ENCODE measurements at regions not wholly inside any gene's neighbourhood (a gene's known extent, or its start where the extent isn't known, plus 50 kb on each side); places are given as distances from the start of the nearest gene placed in this dataset.

- ATAC-seq (ENCODE audit: low read depth in 2 of 2) (no peak), DNase-seq (no peak)
- peaks cover 6 to 11% (median 10%) of the 10 kb centered on the region in 3 donors for H3K4me1 Mint-ChIP-seq
- peaks cover 4 to 12% (median 7%) of the 10 kb centered on the region in 3 donors for H3K27me3 Mint-ChIP-seq
- peak overlapping the region in 1 of 8 donors; percentile 42 for H3K4me3 Mint-ChIP-seq
- H3K27ac Mint-ChIP-seq, result no peak overlapping the region
- H3K36me3 Mint-ChIP-seq, result no peaks in the 10 kb centered on the region
- H3K9me3 Mint-ChIP-seq, result peaks cover 0 to 16% (median 5%) of the 10 kb centered on the region in 7 donors
These were observed 126.0 kb upstream of the PARP11 start for GRCh38 chr12:3998968-3999792.

GRCh38 chr12:3998397-3998796 lies 125.2 kb upstream of the PARP11 start:
- Mint-ChIP-seq H3K4me3 (no peak overlapping the region), H3K4me1 (peaks cover 6 to 11% (median 10%) of the 10 kb centered on the region in 3 donors), H3K36me3 (no peaks in the 10 kb centered on the region), H3K27me3 (peaks cover 0 to 10% (median 7%) of the 10 kb centered on the region in 3 donors), H3K9me3 (peaks cover 0 to 16% (median 5%) of the 10 kb centered on the region in 7 donors), H3K27ac (no peak overlapping the region)
- no peak for ATAC-seq (ENCODE audit: low read depth in 2 of 2)
- no peak for DNase-seq

GRCh38 chr12:3996322-3996721 lies 123.1 kb upstream of the PARP11 start:
- H3K4me3 Mint-ChIP-seq, result peak overlapping the region in 2 of 8 donors; percentile 57 to 65
- H3K4me1 Mint-ChIP-seq, result peaks cover 6 to 11% (median 10%) of the 10 kb centered on the region in 3 donors
- peaks cover 0 to 12% (median 4%) of the 10 kb centered on the region in 7 donors for H3K9me3 Mint-ChIP-seq
- peaks cover 0 to 12% (median 3%) of the 10 kb centered on the region in 3 donors for H3K27me3 Mint-ChIP-seq
- no peaks in the 10 kb centered on the region for H3K36me3 Mint-ChIP-seq
- H3K27ac Mint-ChIP-seq, result peak overlapping the region in 3 of 6 donors; percentile 78 to 94 (median 89)
- no peak for DNase-seq
- ATAC-seq (ENCODE audit: low read depth in 2 of 2), result no peak

GRCh38 chr12:3995306-3995705 lies 122.1 kb upstream of the PARP11 start:
- DNase-seq, result no peak
- no peaks in the 10 kb centered on the region for H3K36me3 Mint-ChIP-seq
- H3K9me3 Mint-ChIP-seq, result peaks cover 0 to 4% (median 0%) of the 10 kb centered on the region in 7 donors
- no peak overlapping the region for H3K4me3 Mint-ChIP-seq
- no peak for ATAC-seq (ENCODE audit: low read depth in 2 of 2)
- peak overlapping the region in 2 of 6 donors; percentile 62 to 94 for H3K27ac Mint-ChIP-seq
- peaks cover 0 to 12% (median 3%) of the 10 kb centered on the region in 3 donors for H3K27me3 Mint-ChIP-seq
- H3K4me1 Mint-ChIP-seq, result peaks cover 6 to 11% (median 10%) of the 10 kb centered on the region in 3 donors

- ATAC-seq (ENCODE audit: low read depth in 2 of 2), result peak; percentile 68 to 73
- Mint-ChIP-seq H3K36me3 (no peaks in the 10 kb centered on the region), H3K9me3 (peaks cover 0 to 4% (median 0%) of the 10 kb centered on the region in 7 donors), H3K27me3 (peaks cover 0 to 12% (median 3%) of the 10 kb centered on the region in 3 donors), H3K27ac (peak overlapping the region in 1 of 6 donors; percentile 3), H3K4me1 (peaks cover 6 to 11% (median 11%) of the 10 kb centered on the region in 3 donors), H3K4me3 (peak overlapping the region in 1 of 8 donors; percentile 11)
- no peak for DNase-seq
These were observed 121.3 kb upstream of the PARP11 start for GRCh38 chr12:3994500-3994899.

GRCh38 chr12:3992945-3993344 lies 119.7 kb upstream of the PARP11 start:
- peaks cover 0 to 4% (median 0%) of the 10 kb centered on the region in 7 donors for H3K9me3 Mint-ChIP-seq
- no peaks in the 10 kb centered on the region for H3K36me3 Mint-ChIP-seq
- H3K27me3 Mint-ChIP-seq, result peaks cover 0 to 12% (median 3%) of the 10 kb centered on the region in 3 donors
- H3K27ac Mint-ChIP-seq, result peak overlapping the region in 1 of 6 donors; percentile 36
- ATAC-seq (ENCODE audit: low read depth in 2 of 2), result no peak
- DNase-seq, result no peak
- peaks cover 17 to 25% (median 19%) of the 10 kb centered on the region in 3 donors for H3K4me1 Mint-ChIP-seq
- H3K4me3 Mint-ChIP-seq, result no peak overlapping the region

GRCh38 chr12:3991798-3992580 lies 118.8 kb upstream of the PARP11 start:
- Mint-ChIP-seq H3K27ac (peak overlapping the region in 1 of 6 donors; percentile 18), H3K4me3 (no peak overlapping the region), H3K9me3 (peaks cover 0 to 4% (median 0%) of the 10 kb centered on the region in 7 donors), H3K27me3 (peaks cover 0 to 10% (median 3%) of the 10 kb centered on the region in 3 donors), H3K4me1 (peaks cover 17 to 25% (median 19%) of the 10 kb centered on the region in 3 donors), H3K36me3 (no peaks in the 10 kb centered on the region)
- ATAC-seq (ENCODE audit: low read depth in 2 of 2) (no peak), DNase-seq (no peak)

GRCh38 chr12:3990501-3991280 lies 117.5 kb upstream of the PARP11 start:
- no peak for DNase-seq
- peaks cover 0 to under 1% (median 0%) of the 10 kb centered on the region in 7 donors for H3K9me3 Mint-ChIP-seq

GRCh38 chr12:3989218-3989550 lies 116.0 kb upstream of the PARP11 start:
- H3K4me1 Mint-ChIP-seq, result peaks cover 6 to 16% (median 13%) of the 10 kb centered on the region in 3 donors
- peak overlapping the region in 1 of 6 donors; percentile 45 for H3K27ac Mint-ChIP-seq
- H3K36me3 Mint-ChIP-seq, result no peaks in the 10 kb centered on the region
- ATAC-seq (ENCODE audit: low read depth in 2 of 2), result no peak
- peaks cover 0 to 3% (median 0%) of the 10 kb centered on the region in 7 donors for H3K9me3 Mint-ChIP-seq
- no peak for DNase-seq
- H3K27me3 Mint-ChIP-seq, result peaks cover 0 to 7% (median 0%) of the 10 kb centered on the region in 3 donors
- H3K4me3 Mint-ChIP-seq, result peak overlapping the region in 1 of 8 donors; percentile 37

More at GRCh38 chr12:3990501-3991280, 117.5 kb upstream of the PARP11 start:
- Mint-ChIP-seq H3K4me1 (peaks cover 12 to 25% (median 19%) of the 10 kb centered on the region in 3 donors), H3K27me3 (peaks cover 0 to 7% (median 1%) of the 10 kb centered on the region in 3 donors), H3K4me3 (no peak overlapping the region), H3K27ac (no peak overlapping the region), H3K36me3 (no peaks in the 10 kb centered on the region)
- no peak for ATAC-seq (ENCODE audit: low read depth in 2 of 2)

- H3K36me3 Mint-ChIP-seq, result no peaks in the 10 kb centered on the region
- H3K9me3 Mint-ChIP-seq, result peaks cover 0 to 3% (median 0%) of the 10 kb centered on the region in 7 donors
- H3K4me3 Mint-ChIP-seq, result peak overlapping the region in 4 of 8 donors; percentile 21 to 71 (median 45)
- peaks cover 6 to 15% (median 13%) of the 10 kb centered on the region in 3 donors for H3K4me1 Mint-ChIP-seq
- DNase-seq (peak; percentile 34), ATAC-seq (ENCODE audit: low read depth in 2 of 2) (peak; percentile 96 to 98)
- peak overlapping the region in 4 of 6 donors; percentile 18 to 77 (median 65) for H3K27ac Mint-ChIP-seq
- peaks cover 0 to 4% (median 0%) of the 10 kb centered on the region in 3 donors for H3K27me3 Mint-ChIP-seq
These were observed 115.5 kb upstream of the PARP11 start for GRCh38 chr12:3988519-3989217.

GRCh38 chr12:3987571-3987970 lies 114.4 kb upstream of the PARP11 start:
- Mint-ChIP-seq H3K27me3 (no peaks in the 10 kb centered on the region), H3K36me3 (peaks cover 0 to 2% of the 10 kb centered on the region in 2 donors), H3K27ac (no peak overlapping the region), H3K9me3 (peaks cover 0 to 10% (median 4%) of the 10 kb centered on the region in 7 donors), H3K4me3 (peak overlapping the region in 1 of 8 donors; percentile 62), H3K4me1 (peaks cover 6 to 15% (median 13%) of the 10 kb centered on the region in 3 donors)
- ATAC-seq (ENCODE audit: low read depth in 2 of 2), result no peak
- DNase-seq, result no peak
